H9 (cell line): ENCODE measurements at regions not wholly inside any gene's neighbourhood (a gene's known extent, or its start where the extent isn't known, plus 50 kb on each side); places are given as distances from the start of the nearest gene placed in this dataset.

Experiments used
- DNase-seq: peaks from one replicate; pipeline ENCODE4 v3.0.0-alpha.2; 2017
- H2AFZ ChIP-seq: one replicate; pipeline ENCODE4 v1.6.1; 2013; ENCODE audit warnings: mild to moderate bottlenecking, low read length, control low read depth, moderate library complexity
- H2AK5ac ChIP-seq: 2 replicates; pipeline ENCODE4 v1.6.1; 2013; ENCODE audit warnings: low read length, control low read depth, mixed read lengths; ENCODE audit not compliant: insufficient read length
- H2BK120ac ChIP-seq: one replicate; pipeline ENCODE4 v1.6.1; 2013; ENCODE audit warnings: low read depth, mild to moderate bottlenecking, low read length, control low read depth, inconsistent platforms; ENCODE audit not compliant: poor library complexity, severe bottlenecking
- H2BK12ac ChIP-seq: 2 replicates; pipeline ENCODE4 v1.6.1; 2013; ENCODE audit warnings: low read length, control low read depth, mixed read lengths, low read depth; ENCODE audit not compliant: insufficient read length
- H2BK15ac ChIP-seq: 2 replicates; pipeline ENCODE4 v1.6.1; 2013; ENCODE audit warnings: low read depth, low read length, control low read depth
- H2BK20ac ChIP-seq: one replicate; pipeline ENCODE4 v1.6.1; 2013; ENCODE audit warnings: low read depth, mild to moderate bottlenecking, low read length, control low read depth, inconsistent platforms; ENCODE audit not compliant: poor library complexity, severe bottlenecking
- H2BK5ac ChIP-seq: 2 replicates; pipeline ENCODE4 v1.6.1; 2013; ENCODE audit warnings: low read length, control low read depth, mixed read lengths; ENCODE audit not compliant: insufficient read length
- H3K14ac ChIP-seq: 2 replicates; pipeline ENCODE4 v1.6.1; 2013; ENCODE audit warnings: low read length, control low read depth; ENCODE audit not compliant: insufficient read depth
- H3K18ac ChIP-seq: 2 replicates; pipeline ENCODE4 v1.6.1; 2013; ENCODE audit warnings: low read depth, mild to moderate bottlenecking, mixed read lengths, low read length, control low read depth; ENCODE audit not compliant: insufficient read length
- H3K23ac ChIP-seq: 2 replicates; pipeline ENCODE4 v1.6.1; 2013; ENCODE audit warnings: low read length, control low read depth, mixed read lengths, low read depth; ENCODE audit not compliant: insufficient read length
- H3K23me2 ChIP-seq: 2 replicates; pipeline ENCODE4 v1.6.1; 2013; ENCODE audit warnings: low read depth, mild to moderate bottlenecking, mixed read lengths, low read length, control low read depth; ENCODE audit not compliant: insufficient read length, poor library complexity, severe bottlenecking
- H3K27ac ChIP-seq: 2 replicates; pipeline ENCODE4 v1.5.1; 2013; ENCODE audit warnings: low read length, control low read depth, mixed read lengths, low read depth; ENCODE audit not compliant: insufficient read length
- H3K27me3 ChIP-seq: 2 replicates; pipeline ENCODE4 v1.6.1; 2013; ENCODE audit warnings: low read length, control low read depth, inconsistent platforms; ENCODE audit not compliant: insufficient read depth
- H3K4ac ChIP-seq: 2 replicates; pipeline ENCODE4 v1.6.1; 2013; ENCODE audit warnings: low read depth, mild to moderate bottlenecking, control low read depth, inconsistent platforms, low read length, moderate library complexity
- H3K4me1 ChIP-seq: 2 replicates; pipeline ENCODE4 v1.6.1; 2013; ENCODE audit warnings: low read length, control low read depth, inconsistent platforms; ENCODE audit not compliant: insufficient read depth
- H3K4me2 ChIP-seq: 2 replicates; pipeline ENCODE4 v1.6.1; 2013; ENCODE audit warnings: low read length, control low read depth, mixed read lengths; ENCODE audit not compliant: insufficient read length, insufficient read depth
- H3K56ac ChIP-seq: 2 replicates; pipeline ENCODE4 v1.6.1; 2013; ENCODE audit warnings: low read depth, mild to moderate bottlenecking, mixed read lengths, low read length, control low read depth; ENCODE audit not compliant: insufficient read length
- H3K79me1 ChIP-seq: 2 replicates; pipeline ENCODE4 v1.6.1; 2013; ENCODE audit warnings: low read depth, mild to moderate bottlenecking, moderate library complexity, low read length, control low read depth, inconsistent platforms; ENCODE audit not compliant: insufficient read depth, poor library complexity, severe bottlenecking
- H3K79me2 ChIP-seq: 2 replicates; pipeline ENCODE4 v1.6.1; 2013; ENCODE audit warnings: low read length, control low read depth, inconsistent platforms; ENCODE audit not compliant: insufficient read depth
- H3K9ac ChIP-seq: 2 replicates; pipeline ENCODE4 v1.6.1; 2013; ENCODE audit warnings: low read length, control low read depth, mixed read lengths; ENCODE audit not compliant: insufficient read length; ENCODE audit errors: extremely low read depth
- H3K9me3 ChIP-seq: one replicate; pipeline ENCODE4 v1.6.1; 2013; ENCODE audit warnings: low read depth, low read length, inconsistent platforms; ENCODE audit not compliant: control insufficient read depth
- H3T11ph ChIP-seq: one replicate; pipeline ENCODE4 v1.6.1; 2013; ENCODE audit warnings: mild to moderate bottlenecking, low read length, control low read depth, inconsistent platforms
- H4K20me1 ChIP-seq: one replicate; pipeline ENCODE4 v1.6.1; 2013; ENCODE audit not compliant: control insufficient read depth, insufficient read length, insufficient read depth
- H4K5ac ChIP-seq: 2 replicates; pipeline ENCODE4 v1.6.1; 2013; ENCODE audit warnings: low read depth, mild to moderate bottlenecking, mixed read lengths, low read length, control low read depth; ENCODE audit not compliant: insufficient read length
- H4K8ac ChIP-seq: replicated peaks from 2 replicates; pipeline ENCODE4 v1.6.1; 2013; ENCODE audit warnings: low read length, control low read depth, mixed read lengths, low read depth; ENCODE audit not compliant: insufficient read length
- H4K91ac ChIP-seq: 2 replicates; pipeline ENCODE4 v1.6.1; 2013; ENCODE audit warnings: low read depth, mild to moderate bottlenecking, moderate library complexity, mixed read lengths, low read length, control low read depth; ENCODE audit not compliant: insufficient read length
- H3K27ac Mint-ChIP-seq, 3 experiments: 2 replicates in 2 of 3; 3 replicates in 1 of 3; pipeline ENCODE4 v1.8.0; 2020 to 2021; ENCODE audit warnings: mixed read lengths in 3 of 3, mild to moderate bottlenecking in 1 of 3, moderate library complexity in 1 of 3
- H3K27me3 Mint-ChIP-seq: 2 replicates; pipeline ENCODE4 v1.8.0; 2021; ENCODE audit warnings: low read depth, mild to moderate bottlenecking, moderate library complexity, mixed read lengths
- H3K36me3 Mint-ChIP-seq, 3 experiments: 2 replicates in 2 of 3; 3 replicates in 1 of 3; pipeline ENCODE4 v1.8.0; 2020 to 2021; ENCODE audit warnings: low read depth in 3 of 3, mixed read lengths in 3 of 3; ENCODE audit not compliant: insufficient read depth in 1 of 3
- H3K4me1 Mint-ChIP-seq, 2 experiments: 2 replicates each; pipeline ENCODE4 v1.8.0; 2020; ENCODE audit warnings: mixed read lengths in 2 of 2
- H3K4me3 Mint-ChIP-seq, 2 experiments: 2 replicates in 1 of 2; 3 replicates in 1 of 2; pipeline ENCODE4 v1.8.0; 2020 to 2021; ENCODE audit warnings: mild to moderate bottlenecking in 2 of 2, mixed read lengths in 2 of 2, moderate library complexity in 1 of 2
- H3K9me3 Mint-ChIP-seq, 2 experiments: 2 replicates in 1 of 2; 3 replicates in 1 of 2; pipeline ENCODE4 v1.8.0; 2020; ENCODE audit warnings: mild to moderate bottlenecking in 2 of 2, mixed read lengths in 2 of 2, moderate library complexity in 1 of 2
- CTCF ChIP-seq: fragments of 200-600 bp; sonication (generic); conservative IDR thresholded peaks from 3 replicates; pipeline ENCODE4 v1.8.0; 2021; ENCODE audit warnings: antibody characterized with exemption, mild to moderate bottlenecking
- WGBS: extraction: QIAGEN DNeasy Blood & Tissue Kit; methylation state at CpG from one replicate; pipeline ENCODE4 v1.1.7; 2013; ENCODE audit warnings: missing lambda C conversion rate, low lambda C conversion rate, mixed read lengths; ENCODE audit not compliant: insufficient read length; ENCODE audit errors: extremely low coverage; 5-methylcytosine and 5-hydroxymethylcytosine counted together

- Histone ChIP-seq H2AFZ (no peak overlapping the region), H2BK12ac (no peak overlapping the region)
- H3K27me3 Mint-ChIP-seq = no peaks in the 10 kb centered on the region
These were observed 511.8 kb downstream of the EDEM1 start for GRCh38 chr3:5699313-5699712.

More at GRCh38 chr3:5699313-5699712, 511.8 kb downstream of the EDEM1 start:
- Histone ChIP-seq H2BK15ac (no peak overlapping the region), H3K79me1 (no peaks in the 10 kb centered on the region), H3K4me1 (no peaks in the 10 kb centered on the region), H2BK5ac (no peak overlapping the region), H3K4ac (no peak overlapping the region), H3K9me3 (no peaks in the 10 kb centered on the region), H4K20me1 (no peaks in the 10 kb centered on the region), H3K9ac (no peak overlapping the region), H3K56ac (no peak overlapping the region), H4K5ac (no peak overlapping the region), H3K27me3 (no peaks in the 10 kb centered on the region), H2BK120ac (no peak overlapping the region), H3K18ac (no peak overlapping the region), H3K23me2 (no peaks in the 10 kb centered on the region), H4K8ac (no peak overlapping the region), H2AK5ac (no peak overlapping the region), H3K14ac (no peak overlapping the region), H2BK20ac (no peak overlapping the region), H3K4me2 (no peak overlapping the region), H3K79me2 (no peaks in the 10 kb centered on the region; the same call in 1 of the 2 replicates), H3K23ac (no peak overlapping the region), H3K27ac (no peak overlapping the region), H3T11ph (no peak overlapping the region), H4K91ac (no peak overlapping the region)
- Mint-ChIP-seq H3K4me3 (no peak overlapping the region), H3K36me3 (no peaks in the 10 kb centered on the region), H3K4me1 (peaks cover 0 to 4% of the 10 kb centered on the region in 2 experiments; a peak in 2 of 4 replicates), H3K9me3 (peaks cover 0 to 1% of the 10 kb centered on the region in 2 experiments; a peak in 1 of 5 replicates), H3K27ac (no peak overlapping the region)
- WGBS = no CpG with 5 or more reads among the region's 6 CpGs
- no peak for DNase-seq
- no peak for TF ChIP-seq CTCF
